Astrocyte of the spinal cord (primary cell): ENCODE measurements at regions not wholly inside any gene's neighbourhood (a gene's known extent, or its start where the extent isn't known, plus 50 kb on each side); places are given as distances from the start of the nearest gene placed in this dataset.

Experiments
- DNase-seq: peaks from one replicate; pipeline ENCODE4 v3.0.0; 2011; ENCODE audit warnings: low read depth, low spot score
- H3K4me3 ChIP-seq: 2 replicates; pipeline ENCODE4 v1.5.1; 2011; ENCODE audit warnings: low read depth, mild to moderate bottlenecking, low read length, moderate library complexity
- in situ Hi-C: cut with HindIII; loops from 2 replicates; pipeline ENCODE4 v1.10.0; 2017; ENCODE audit warnings: low sequenced_read_pairs
- TF ChIP-seq, protein P1 (sequence below): IDR thresholded peaks from 2 replicates; pipeline ENCODE4 v1.5.1; 2012; ENCODE audit warnings: low read depth, mild to moderate bottlenecking, low read length, inconsistent platforms

DNA sequence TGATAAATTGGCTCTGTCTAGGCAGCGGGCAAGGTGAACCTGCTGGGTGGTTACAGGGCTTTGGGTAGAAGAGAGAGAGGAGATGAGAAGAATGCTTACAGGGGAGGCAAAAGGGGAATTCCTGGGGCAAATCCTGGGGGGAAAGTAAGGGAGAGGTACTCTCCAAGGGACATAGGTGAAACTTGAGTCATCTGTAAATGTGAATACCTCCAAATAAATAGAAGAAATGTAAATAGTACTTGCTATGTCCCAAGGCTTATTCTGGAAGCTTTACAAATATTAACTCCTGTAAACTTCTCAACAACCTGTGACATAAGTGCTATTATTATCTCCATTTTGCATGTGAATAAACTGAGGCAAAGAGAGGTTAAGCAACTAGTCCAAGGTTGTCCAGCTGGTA is 57.7 kb upstream of the CDK13 start:
- DNase-seq = no peak
- no peak overlapping the region for H3K4me3 ChIP-seq
- TF ChIP-seq, protein P1, sequence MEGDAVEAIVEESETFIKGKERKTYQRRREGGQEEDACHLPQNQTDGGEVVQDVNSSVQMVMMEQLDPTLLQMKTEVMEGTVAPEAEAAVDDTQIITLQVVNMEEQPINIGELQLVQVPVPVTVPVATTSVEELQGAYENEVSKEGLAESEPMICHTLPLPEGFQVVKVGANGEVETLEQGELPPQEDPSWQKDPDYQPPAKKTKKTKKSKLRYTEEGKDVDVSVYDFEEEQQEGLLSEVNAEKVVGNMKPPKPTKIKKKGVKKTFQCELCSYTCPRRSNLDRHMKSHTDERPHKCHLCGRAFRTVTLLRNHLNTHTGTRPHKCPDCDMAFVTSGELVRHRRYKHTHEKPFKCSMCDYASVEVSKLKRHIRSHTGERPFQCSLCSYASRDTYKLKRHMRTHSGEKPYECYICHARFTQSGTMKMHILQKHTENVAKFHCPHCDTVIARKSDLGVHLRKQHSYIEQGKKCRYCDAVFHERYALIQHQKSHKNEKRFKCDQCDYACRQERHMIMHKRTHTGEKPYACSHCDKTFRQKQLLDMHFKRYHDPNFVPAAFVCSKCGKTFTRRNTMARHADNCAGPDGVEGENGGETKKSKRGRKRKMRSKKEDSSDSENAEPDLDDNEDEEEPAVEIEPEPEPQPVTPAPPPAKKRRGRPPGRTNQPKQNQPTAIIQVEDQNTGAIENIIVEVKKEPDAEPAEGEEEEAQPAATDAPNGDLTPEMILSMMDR = no peak
- in situ Hi-C loops = no loop called here

- H3K4me3 ChIP-seq = no peak overlapping the region
- in situ Hi-C loops = no loop called here
- no peak for DNase-seq
- TF ChIP-seq, protein P1 = no peak
Observed at GRCh38 chr7:39894904-39895303, 55.2 kb upstream of the CDK13 start.

DNA sequence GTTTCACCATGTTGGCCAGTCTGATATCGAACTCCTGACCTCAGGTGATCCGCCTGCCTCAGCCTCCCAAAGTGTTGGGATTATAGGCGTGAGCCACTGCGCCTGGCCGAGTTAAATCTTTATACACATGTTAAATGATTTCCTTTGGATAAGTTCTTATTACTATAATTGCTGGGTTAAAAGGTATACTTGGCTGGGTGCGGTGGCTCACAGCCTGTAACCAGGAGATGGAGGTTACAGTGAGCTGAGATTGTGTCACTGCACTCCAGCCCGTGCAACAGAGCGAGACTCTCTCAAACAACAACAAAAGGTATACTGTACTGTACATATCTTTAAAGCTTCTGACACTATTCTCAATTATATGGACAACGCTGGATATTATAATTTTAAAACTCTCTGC is 53.2 kb upstream of the CDK13 start:
- no peak for DNase-seq
- TF ChIP-seq, protein P1 = no peak
- no peak overlapping the region for H3K4me3 ChIP-seq
- in situ Hi-C loops = no loop called here

GRCh38 chr7:39898867-39899266 is 51.2 kb upstream of the CDK13 start:
- DNase-seq = no peak
- TF ChIP-seq, protein P1 = no peak
- in situ Hi-C loops = no loop called here
- H3K4me3 ChIP-seq = no peak overlapping the region
